HEK293 (cell line): ENCODE measurements at regions not wholly inside any gene's neighbourhood (a gene's known extent, or its start where the extent isn't known, plus 50 kb on each side); places are given as distances from the start of the nearest gene placed in this dataset.

Source experiments
- CTCF ChIA-PET: fragments of 350-600 bp; formaldehyde crosslinking; extraction: SDS; loops from one replicate; lab custom pipeline; 2021; ENCODE audit warnings: antibody characterized with exemption; lab: Yijun Ruan, JAX
- POLR2A ChIA-PET: fragments of 300-600 bp; formaldehyde crosslinking; extraction: SDS; loops from one replicate; lab custom pipeline; 2020; ENCODE audit warnings: antibody characterized with exemption, inconsistent platforms; lab: Yijun Ruan, JAX
- H3K27ac ChIP-seq: fragments of 200-500 bp; sonication (Bioruptor generic); 2 replicates; pipeline ENCODE4 v1.5.1; 2014; ENCODE audit warnings: low read depth, low read length, control low read depth, inconsistent platforms; ENCODE audit errors: extremely low read depth
- H3K36me3 ChIP-seq, 2 experiments: fragments of 200-500 bp in 1 of 2; sonication (Bioruptor generic) in 1 of 2; 1 replicate in 1 of 2; 2 replicates in 1 of 2; pipeline ENCODE4 v1.5.1; 2014 to 2017; ENCODE audit warnings: inconsistent platforms in 2 of 2, low read length in 2 of 2; ENCODE audit not compliant: control insufficient read depth in 2 of 2, insufficient read depth in 1 of 2
- H3K4me1 ChIP-seq: fragments of 200-500 bp; sonication (Bioruptor generic); 2 replicates; pipeline ENCODE4 v1.5.1; 2014; ENCODE audit warnings: mild to moderate bottlenecking, low read length, inconsistent platforms; ENCODE audit not compliant: control insufficient read depth, insufficient read depth
- H3K4me3 ChIP-seq: 2 replicates; pipeline ENCODE4 v1.5.1; 2011; ENCODE audit warnings: low read depth, mild to moderate bottlenecking, control low read depth, low read length, moderate library complexity
- H3K9me3 ChIP-seq: fragments of 200-500 bp; sonication (Bioruptor generic); 2 replicates; pipeline ENCODE4 v1.5.1; 2014; ENCODE audit warnings: low read depth, low read length, inconsistent platforms; ENCODE audit not compliant: control insufficient read depth, insufficient read depth
- IKZF3 ChIP-seq: fragments of 450-650 bp; IDR thresholded peaks from 2 replicates; pipeline ENCODE4 v1.5.0; 2018; ENCODE audit warnings: missing biosample characterization, mild to moderate bottlenecking, missing genetic modification characterization, moderate library complexity
- MYNN ChIP-seq: fragments of 450-650 bp; formaldehyde crosslinking; IDR thresholded peaks from 2 replicates; pipeline ENCODE4 v1.5.1; 2016; ENCODE audit warnings: missing biosample characterization, missing genetic modification characterization, borderline replicate concordance
- SCRT2 ChIP-seq: fragments of 450-650 bp; formaldehyde crosslinking; IDR thresholded peaks from 2 replicates; pipeline ENCODE4 v1.5.1; 2016; ENCODE audit warnings: missing biosample characterization, missing genetic modification characterization
- ZBTB21 ChIP-seq: fragments of 450-650 bp; formaldehyde crosslinking; IDR thresholded peaks from 2 replicates; pipeline ENCODE4 v1.5.1; 2017; ENCODE audit warnings: missing biosample characterization, missing genetic modification characterization
- ZFHX2 ChIP-seq: fragments of 450-650 bp; formaldehyde crosslinking; conservative IDR thresholded peaks from 2 replicates; pipeline ENCODE4 v1.5.1; 2016; ENCODE audit warnings: missing biosample characterization, missing genetic modification characterization
- ZNF140 ChIP-seq: fragments of 450-650 bp; formaldehyde crosslinking; IDR thresholded peaks from 2 replicates; pipeline ENCODE4 v1.5.1; 2016; ENCODE audit warnings: missing biosample characterization, missing genetic modification characterization
- ZNF169 ChIP-seq: fragments of 450-650 bp; formaldehyde crosslinking; IDR thresholded peaks from 2 replicates; pipeline ENCODE4 v1.5.1; 2016; ENCODE audit warnings: missing biosample characterization, missing genetic modification characterization
- ZNF248 ChIP-seq: fragments of 450-650 bp; formaldehyde crosslinking; IDR thresholded peaks from 2 replicates; pipeline ENCODE4 v1.5.1; 2017; ENCODE audit warnings: missing biosample characterization, missing genetic modification characterization
- ZNF26 ChIP-seq: fragments of 450-650 bp; formaldehyde crosslinking; IDR thresholded peaks from 2 replicates; pipeline ENCODE4 v1.5.1; 2016; ENCODE audit warnings: missing biosample characterization, missing genetic modification characterization
- ZNF416 ChIP-seq: fragments of 450-650 bp; formaldehyde crosslinking; IDR thresholded peaks from 2 replicates; pipeline ENCODE4 v1.5.1; 2016; ENCODE audit warnings: missing biosample characterization, missing genetic modification characterization
- ZNF423 ChIP-seq: fragments of 450-650 bp; formaldehyde crosslinking; IDR thresholded peaks from 2 replicates; pipeline ENCODE4 v1.5.1; 2016; ENCODE audit warnings: missing biosample characterization, missing genetic modification characterization
- ZNF521 ChIP-seq: fragments of 450-650 bp; formaldehyde crosslinking; IDR thresholded peaks from 2 replicates; pipeline ENCODE4 v1.5.1; 2017; ENCODE audit warnings: missing biosample characterization, mild to moderate bottlenecking, missing genetic modification characterization
- ZNF555 ChIP-seq: fragments of 450-650 bp; formaldehyde crosslinking; conservative IDR thresholded peaks from 2 replicates; pipeline ENCODE4 v1.5.1; 2017; ENCODE audit warnings: missing biosample characterization, mild to moderate bottlenecking, missing genetic modification characterization, inconsistent platforms
- ZNF600 ChIP-seq: fragments of 450-650 bp; formaldehyde crosslinking; IDR thresholded peaks from 2 replicates; pipeline ENCODE4 v1.5.1; 2016; ENCODE audit warnings: missing biosample characterization, missing genetic modification characterization
- ZNF692 ChIP-seq: fragments of 450-650 bp; formaldehyde crosslinking; IDR thresholded peaks from 2 replicates; pipeline ENCODE4 v1.5.1; 2016; ENCODE audit warnings: missing biosample characterization, missing genetic modification characterization
- ZNF791 ChIP-seq: fragments of 450-650 bp; formaldehyde crosslinking; IDR thresholded peaks from 2 replicates; pipeline ENCODE4 v1.5.1; 2016; ENCODE audit warnings: missing biosample characterization, missing genetic modification characterization
- ZSCAN30 ChIP-seq: fragments of 450-650 bp; IDR thresholded peaks from 2 replicates; pipeline ENCODE4 v1.5.1; 2018; ENCODE audit warnings: missing biosample characterization, mild to moderate bottlenecking, missing genetic modification characterization, moderate library complexity
- TF ChIP-seq, protein P1 (sequence below): fragments of 450-650 bp; formaldehyde crosslinking; IDR thresholded peaks from 2 replicates; pipeline ENCODE4 v1.5.1; 2016; ENCODE audit warnings: missing biosample characterization, missing genetic modification characterization
- TF ChIP-seq, protein P2 (sequence below): fragments of 450-650 bp; formaldehyde crosslinking; IDR thresholded peaks from 2 replicates; pipeline ENCODE4; 2016; ENCODE audit warnings: missing biosample characterization, missing genetic modification characterization
- TF ChIP-seq, protein P3 (sequence below): fragments of 450-650 bp; formaldehyde crosslinking; IDR thresholded peaks from 2 replicates; pipeline ENCODE4 v1.5.1; 2016; ENCODE audit warnings: missing biosample characterization, missing genetic modification characterization

- Histone ChIP-seq H3K36me3 (no peaks in the 10 kb centered on the region), H3K9me3 (no peaks in the 10 kb centered on the region), H3K4me1 (no peaks in the 10 kb centered on the region), H3K4me3 (no peak overlapping the region), H3K27ac (no peak overlapping the region)
- ChIA-PET POLR2A (no interaction called here), CTCF (no interaction called here)
- TF ChIP-seq, protein P1, sequence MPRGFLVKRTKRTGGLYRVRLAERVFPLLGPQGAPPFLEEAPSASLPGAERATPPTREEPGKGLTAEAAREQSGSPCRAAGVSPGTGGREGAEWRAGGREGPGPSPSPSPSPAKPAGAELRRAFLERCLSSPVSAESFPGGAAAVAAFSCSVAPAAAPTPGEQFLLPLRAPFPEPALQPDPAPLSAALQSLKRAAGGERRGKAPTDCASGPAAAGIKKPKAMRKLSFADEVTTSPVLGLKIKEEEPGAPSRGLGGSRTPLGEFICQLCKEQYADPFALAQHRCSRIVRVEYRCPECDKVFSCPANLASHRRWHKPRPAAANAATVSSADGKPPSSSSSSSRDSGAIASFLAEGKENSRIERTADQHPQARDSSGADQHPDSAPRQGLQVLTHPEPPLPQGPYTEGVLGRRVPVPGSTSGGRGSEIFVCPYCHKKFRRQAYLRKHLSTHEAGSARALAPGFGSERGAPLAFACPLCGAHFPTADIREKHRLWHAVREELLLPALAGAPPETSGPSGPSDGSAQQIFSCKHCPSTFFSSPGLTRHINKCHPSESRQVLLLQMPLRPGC: no peak
- TF ChIP-seq MYNN (tag by site-specific recombination): no peak
- TF ChIP-seq ZNF140 (tag by site-specific recombination): no peak
- TF ChIP-seq, protein P2, sequence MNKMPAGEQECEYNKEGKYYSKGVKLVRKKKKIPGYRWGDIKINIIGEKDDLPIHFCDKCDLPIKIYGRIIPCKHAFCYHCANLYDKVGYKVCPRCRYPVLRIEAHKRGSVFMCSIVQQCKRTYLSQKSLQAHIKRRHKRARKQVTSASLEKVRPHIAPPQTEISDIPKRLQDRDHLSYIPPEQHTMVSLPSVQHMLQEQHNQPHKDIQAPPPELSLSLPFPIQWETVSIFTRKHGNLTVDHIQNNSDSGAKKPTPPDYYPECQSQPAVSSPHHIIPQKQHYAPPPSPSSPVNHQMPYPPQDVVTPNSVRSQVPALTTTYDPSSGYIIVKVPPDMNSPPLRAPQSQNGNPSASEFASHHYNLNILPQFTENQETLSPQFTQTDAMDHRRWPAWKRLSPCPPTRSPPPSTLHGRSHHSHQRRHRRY: no peak
- TF ChIP-seq ZNF26: no peak
- no peak for TF ChIP-seq ZNF248 (tag by site-specific recombination)
- no peak for TF ChIP-seq ZNF555
- TF ChIP-seq ZNF600 (tag by site-specific recombination): no peak
- no peak for TF ChIP-seq ZNF416
- TF ChIP-seq, protein P3, sequence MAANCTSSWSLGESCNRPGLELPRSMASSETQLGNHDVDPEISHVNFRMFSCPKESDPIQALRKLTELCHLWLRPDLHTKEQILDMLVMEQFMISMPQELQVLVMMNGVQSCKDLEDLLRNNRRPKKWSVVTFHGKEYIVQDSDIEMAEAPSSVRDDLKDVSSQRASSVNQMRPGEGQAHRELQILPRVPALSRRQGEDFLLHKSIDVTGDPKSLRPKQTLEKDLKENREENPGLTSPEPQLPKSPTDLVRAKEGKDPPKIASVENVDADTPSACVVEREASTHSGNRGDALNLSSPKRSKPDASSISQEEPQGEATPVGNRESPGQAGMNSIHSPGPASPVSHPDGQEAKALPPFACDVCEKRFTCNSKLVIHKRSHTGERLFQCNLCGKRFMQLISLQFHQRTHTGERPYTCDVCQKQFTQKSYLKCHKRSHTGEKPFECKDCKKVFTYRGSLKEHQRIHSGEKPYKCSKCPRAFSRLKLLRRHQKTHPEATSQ (tag by site-specific recombination): no peak
- no peak for TF ChIP-seq ZNF521 (tag by site-specific recombination)
- TF ChIP-seq ZBTB21 (tag by site-specific recombination): no peak
- no peak for TF ChIP-seq IKZF3 (tag by site-specific recombination)
- TF ChIP-seq ZNF423 (tag by site-specific recombination): no peak
- no peak for TF ChIP-seq ZNF692 (tag by site-specific recombination)
- no peak for TF ChIP-seq ZNF791 (tag by site-specific recombination)
- TF ChIP-seq ZSCAN30 (tag by site-specific recombination): no peak
- TF ChIP-seq ZNF169 (tag by site-specific recombination): no peak
- no peak for TF ChIP-seq ZFHX2 (tag by site-specific recombination)
- TF ChIP-seq SCRT2 (tag by site-specific recombination): no peak
Measured at GRCh38 chr4:27087306-27088045, 226.8 kb downstream of the STIM2 start.
